Lung (tissue), 11 donors: ENCODE measurements at regions not wholly inside any gene's neighbourhood (a gene's known extent, or its start where the extent isn't known, plus 50 kb on each side); places are given as distances from the start of the nearest gene placed in this dataset.
"Not testable (repeated sequence)": the region's sequence is repeated elsewhere in the genome, so short reads cannot be mapped to it uniquely, and the experiment has no call there.

ENCODE experiments used
- ATAC-seq: fragments of 200-7000 bp; cut with Tn5 transposase; one replicate; pipeline ENCODE4 v1.9.1; 2020; ENCODE audit warnings: moderate number of reproducible peaks; ENCODE audit not compliant: insufficient read depth, low FRiP score
- DNase-seq, 3 donors: peaks; one replicate each; pipeline ENCODE4 v3.0.0-alpha.2; 2013 to 2017
- H3K27ac ChIP-seq, 2 donors: one replicate each; pipeline ENCODE4 v1.5.1; 2013; ENCODE audit warnings: mild to moderate bottlenecking in 2 of 2, moderate library complexity in 2 of 2, control low read depth in 1 of 2, inconsistent platforms in 1 of 2, low read depth in 1 of 2, low read length in 1 of 2
- H3K27me3 ChIP-seq, 3 donors: one replicate each; pipeline ENCODE4 v1.5.1; 2013; ENCODE audit warnings: low read length in 2 of 3; ENCODE audit not compliant: control insufficient read depth in 3 of 3, insufficient read depth in 3 of 3
- H3K36me3 ChIP-seq, 4 donors: one replicate each; pipeline ENCODE4 v1.5.1; 2013; ENCODE audit warnings: low read length in 4 of 4, mild to moderate bottlenecking in 1 of 4, moderate library complexity in 1 of 4; ENCODE audit not compliant: control insufficient read depth in 4 of 4, insufficient read depth in 4 of 4
- H3K4me1 ChIP-seq, 5 donors: one replicate each; pipeline ENCODE4 v1.5.1; 2013; ENCODE audit warnings: low read length in 5 of 5, mild to moderate bottlenecking in 2 of 5, moderate library complexity in 1 of 5; ENCODE audit not compliant: control insufficient read depth in 5 of 5, insufficient read depth in 5 of 5
- H3K4me3 ChIP-seq: one replicate; pipeline ENCODE4 v1.5.1; 2013; ENCODE audit warnings: mild to moderate bottlenecking, control low read depth, moderate library complexity
- H3K9ac ChIP-seq, 2 donors: one replicate each; pipeline ENCODE4 v1.5.1; 2013; ENCODE audit warnings: low read length in 2 of 2, control low read depth in 1 of 2; ENCODE audit not compliant: insufficient read depth in 1 of 2
- H3K9me3 ChIP-seq, 4 donors: one replicate each; pipeline ENCODE4 v1.5.1; 2013; ENCODE audit warnings: low read length in 3 of 4, mild to moderate bottlenecking in 1 of 4, moderate library complexity in 1 of 4; ENCODE audit not compliant: control insufficient read depth in 4 of 4, insufficient read depth in 3 of 4
- WGBS, 2 donors: extraction: QIAGEN DNeasy Blood & Tissue Kit; methylation state at CpG; one replicate each; pipeline ENCODE4 v1.1.7; 2013; 5-methylcytosine and 5-hydroxymethylcytosine counted together
- TF ChIP-seq, protein P1 (sequence below): IDR thresholded peaks from 2 replicates; pipeline ENCODE4 v1.5.1; 2012; ENCODE audit warnings: mild to moderate bottlenecking; ENCODE audit errors: control extremely low read depth, extremely low read depth
- donor health status: control.
- donor health status: control.
- donor health status: Bipolar disorder and iron deficiency.
- donor health status: healthy.
- donor health status: DM: yes; HTN: yes; CAD: no.

DNA sequence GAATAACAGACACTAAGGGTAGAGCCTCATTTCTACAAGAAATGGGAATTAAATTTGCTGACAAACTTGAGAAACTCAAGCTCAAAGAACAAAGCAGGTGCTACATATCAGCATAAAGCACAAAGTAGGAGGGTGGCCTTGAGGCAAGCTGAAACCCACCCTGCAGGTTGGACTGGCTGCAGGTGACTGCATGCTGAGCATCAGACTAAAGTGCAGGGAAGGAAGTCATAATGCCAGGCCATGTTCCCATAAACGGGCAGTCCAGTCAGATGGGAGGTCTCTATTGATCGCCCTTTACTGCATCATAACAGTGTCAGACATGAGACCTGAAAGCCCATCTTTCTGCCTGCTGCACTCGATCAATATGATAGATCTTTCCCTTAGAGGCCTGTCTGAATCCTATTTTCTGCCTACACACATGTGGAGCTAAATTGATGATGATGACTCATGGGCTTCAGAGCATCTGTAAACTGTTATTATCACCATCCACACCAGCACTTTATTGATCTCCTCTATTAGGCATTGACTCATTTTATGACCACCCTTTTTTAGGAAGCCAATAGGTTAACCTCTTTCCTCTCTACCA, 224.5 kb upstream of the DDI1 start:
- Histone ChIP-seq H3K27me3 (no peaks in the 10 kb centered on the region), H3K27ac (no peak overlapping the region), H3K9ac (no peak overlapping the region), H3K9me3 (no peaks in the 10 kb centered on the region), H3K4me1 (no peaks in the 10 kb centered on the region), H3K36me3 (no peaks in the 10 kb centered on the region), H3K4me3 (no peak overlapping the region)
- ATAC-seq (no peak), DNase-seq (no peak)
- 85 to 88% methylated on average over 3 of the region's 3 CpGs for WGBS, 2 donors
- TF ChIP-seq, protein P1, sequence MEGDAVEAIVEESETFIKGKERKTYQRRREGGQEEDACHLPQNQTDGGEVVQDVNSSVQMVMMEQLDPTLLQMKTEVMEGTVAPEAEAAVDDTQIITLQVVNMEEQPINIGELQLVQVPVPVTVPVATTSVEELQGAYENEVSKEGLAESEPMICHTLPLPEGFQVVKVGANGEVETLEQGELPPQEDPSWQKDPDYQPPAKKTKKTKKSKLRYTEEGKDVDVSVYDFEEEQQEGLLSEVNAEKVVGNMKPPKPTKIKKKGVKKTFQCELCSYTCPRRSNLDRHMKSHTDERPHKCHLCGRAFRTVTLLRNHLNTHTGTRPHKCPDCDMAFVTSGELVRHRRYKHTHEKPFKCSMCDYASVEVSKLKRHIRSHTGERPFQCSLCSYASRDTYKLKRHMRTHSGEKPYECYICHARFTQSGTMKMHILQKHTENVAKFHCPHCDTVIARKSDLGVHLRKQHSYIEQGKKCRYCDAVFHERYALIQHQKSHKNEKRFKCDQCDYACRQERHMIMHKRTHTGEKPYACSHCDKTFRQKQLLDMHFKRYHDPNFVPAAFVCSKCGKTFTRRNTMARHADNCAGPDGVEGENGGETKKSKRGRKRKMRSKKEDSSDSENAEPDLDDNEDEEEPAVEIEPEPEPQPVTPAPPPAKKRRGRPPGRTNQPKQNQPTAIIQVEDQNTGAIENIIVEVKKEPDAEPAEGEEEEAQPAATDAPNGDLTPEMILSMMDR: no peak

DNA sequence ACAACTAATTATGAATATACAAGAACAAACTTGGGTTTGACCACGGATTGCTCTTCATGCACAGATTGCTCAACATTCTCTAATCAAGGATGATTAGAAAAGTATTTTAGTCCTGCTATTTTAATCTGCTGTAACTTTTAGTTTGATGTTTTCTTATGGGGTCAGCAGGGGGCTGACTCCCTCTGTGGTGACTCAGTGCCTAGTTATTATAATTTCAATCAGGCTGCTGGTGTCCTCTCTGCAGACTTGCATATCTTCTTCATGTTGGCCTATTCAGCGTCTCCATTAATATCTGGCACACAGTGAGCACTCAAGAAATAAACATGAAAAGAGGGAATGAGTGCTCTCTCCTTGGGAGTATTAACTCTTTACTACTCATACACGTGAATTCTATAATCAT, 223.8 kb upstream of the DDI1 start:
- TF ChIP-seq, protein P1: no peak
- ATAC-seq (no peak), DNase-seq (no peak)
- Histone ChIP-seq H3K9me3 (no peaks in the 10 kb centered on the region), H3K27ac (no peak overlapping the region), H3K4me1 (no peaks in the 10 kb centered on the region), H3K36me3 (no peaks in the 10 kb centered on the region), H3K9ac (no peak overlapping the region), H3K4me3 (no peak overlapping the region), H3K27me3 (no peaks in the 10 kb centered on the region)
- 76% methylated on average over 3 of the region's 3 CpGs for WGBS, 2 donors

DNA sequence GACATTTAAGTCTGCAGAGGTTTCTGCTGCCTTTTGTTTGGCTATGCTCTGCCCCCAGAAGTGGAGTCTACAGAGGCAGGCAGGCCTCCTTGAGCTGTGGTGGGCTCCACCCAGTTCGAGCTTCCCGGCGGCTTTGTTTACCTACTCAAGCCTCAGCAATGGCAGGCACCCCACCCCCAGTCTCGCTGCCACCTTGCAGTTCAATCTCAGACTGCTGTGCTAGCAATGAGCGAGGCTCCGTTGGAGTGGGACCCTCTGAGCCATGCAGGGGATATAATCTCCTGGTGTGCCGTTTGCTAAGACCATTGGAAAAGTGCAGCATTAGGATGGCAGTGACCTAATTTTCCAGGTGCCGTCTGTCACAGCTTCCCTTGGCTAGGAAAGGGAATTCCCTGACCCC, 216.1 kb upstream of the DDI1 start:
- not testable (repeated sequence) for H3K4me1 ChIP-seq, DNase-seq, ATAC-seq, H3K36me3 ChIP-seq, H3K9ac ChIP-seq, H3K4me3 ChIP-seq, H3K27ac ChIP-seq, H3K9me3 ChIP-seq, H3K27me3 ChIP-seq
- 84 to 96% methylated on average over 8 of the region's 8 CpGs for WGBS, 2 donors

DNA sequence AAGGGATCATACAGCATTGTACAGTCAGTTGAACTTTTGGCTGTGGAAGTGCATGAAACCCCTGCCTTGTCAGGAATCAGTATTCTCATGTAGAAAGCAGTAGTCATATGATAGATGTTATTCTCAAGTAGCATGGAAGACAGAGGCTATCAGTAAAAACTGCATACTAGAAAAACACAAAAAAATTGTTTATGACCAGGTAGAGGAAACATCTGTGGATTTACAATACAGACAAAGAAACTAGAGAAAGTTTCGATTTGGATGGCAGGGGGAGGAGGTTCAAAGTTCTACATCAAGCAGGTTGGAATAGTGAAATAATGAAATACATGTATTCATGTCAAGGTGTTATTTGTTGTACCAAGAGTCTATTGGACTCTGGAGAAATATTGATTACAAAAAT, 212.3 kb upstream of the DDI1 start:
- H3K27ac ChIP-seq: no peak overlapping the region
- TF ChIP-seq, protein P1: no peak
- 59 to 71% methylated on average over 1 of the region's 1 CpG for WGBS, 2 donors
- H3K36me3 ChIP-seq: no peaks in the 10 kb centered on the region
- H3K4me1 ChIP-seq: no peaks in the 10 kb centered on the region
- peaks cover 0 to 4% (median 1%) of the 10 kb centered on the region in 4 donors for H3K9me3 ChIP-seq
- H3K9ac ChIP-seq: no peak overlapping the region
- ATAC-seq (no peak), DNase-seq (no peak)
- no peaks in the 10 kb centered on the region for H3K27me3 ChIP-seq
- no peak overlapping the region for H3K4me3 ChIP-seq
